GM18517 (cell line): ENCODE measurements at regions not wholly inside any gene's neighbourhood (a gene's known extent, or its start where the extent isn't known, plus 50 kb on each side); places are given as distances from the start of the nearest gene placed in this dataset.
"Not testable (repeated sequence)": the region's sequence is repeated elsewhere in the genome, so short reads cannot be mapped to it uniquely, and the experiment has no call there.

Source experiments
- ATAC-seq: cut with Tn5 transposase; IDR thresholded peaks from one replicate; pipeline ENCODE4 v1.9.1; 2021; ENCODE audit warnings: mild to moderate bottlenecking, moderate library complexity; ENCODE audit not compliant: unreplicated experiment

DNA sequence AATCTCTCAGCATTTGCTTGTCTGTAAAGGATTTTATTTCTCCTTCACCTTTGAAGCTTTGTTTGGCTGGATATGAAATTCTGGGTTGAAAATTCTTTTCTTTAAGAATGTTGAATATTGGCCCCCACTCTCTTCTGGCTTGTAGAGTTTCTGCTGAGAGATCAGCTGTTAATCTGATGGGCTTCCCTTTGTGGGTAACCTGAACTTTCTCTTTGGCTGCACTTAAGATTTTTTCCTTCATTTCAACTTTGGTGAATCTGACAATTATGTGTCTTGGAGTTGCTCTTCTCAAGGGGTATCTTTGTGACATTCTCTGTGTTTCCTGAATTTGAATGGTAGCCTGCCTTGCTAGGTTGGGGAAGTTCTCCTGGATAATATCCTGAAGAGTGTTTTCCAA is 189.4 kb downstream of the TTC6 start:
- ATAC-seq: not testable (repeated sequence)

DNA sequence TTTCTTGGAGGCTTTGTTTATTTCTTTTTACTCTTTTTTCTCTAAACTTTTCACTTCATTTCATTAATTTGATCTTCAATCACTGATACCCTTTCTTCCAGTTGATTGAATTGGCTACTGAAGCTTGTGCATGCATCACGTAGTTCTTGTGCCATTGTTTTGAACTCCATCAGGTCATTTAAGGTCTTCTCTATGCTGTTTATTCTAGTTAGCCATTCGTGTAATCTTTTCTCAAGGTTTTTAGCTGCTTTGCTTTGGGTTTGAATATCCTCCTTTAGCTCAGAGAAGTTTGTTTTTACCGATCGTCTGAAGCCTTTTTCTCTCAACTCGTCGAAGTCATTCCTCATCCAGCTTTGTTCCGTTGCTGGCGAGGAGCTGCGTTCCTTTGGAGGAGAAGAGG is 189.9 kb downstream of the TTC6 start:
- ATAC-seq: not testable (repeated sequence)

- ATAC-seq: not testable (repeated sequence)
Observed at GRCh38 chr14:37786114-37786625, 190.7 kb downstream of the TTC6 start.

- no peak for ATAC-seq
Observed at GRCh38 chr14:37787879-37788494, 192.6 kb downstream of the TTC6 start.

- no peak for ATAC-seq
Observed at GRCh38 chr14:37791384-37792036, 196.1 kb downstream of the TTC6 start.

- no peak for ATAC-seq
Observed at GRCh38 chr14:37792124-37792523, 196.7 kb downstream of the TTC6 start.

DNA sequence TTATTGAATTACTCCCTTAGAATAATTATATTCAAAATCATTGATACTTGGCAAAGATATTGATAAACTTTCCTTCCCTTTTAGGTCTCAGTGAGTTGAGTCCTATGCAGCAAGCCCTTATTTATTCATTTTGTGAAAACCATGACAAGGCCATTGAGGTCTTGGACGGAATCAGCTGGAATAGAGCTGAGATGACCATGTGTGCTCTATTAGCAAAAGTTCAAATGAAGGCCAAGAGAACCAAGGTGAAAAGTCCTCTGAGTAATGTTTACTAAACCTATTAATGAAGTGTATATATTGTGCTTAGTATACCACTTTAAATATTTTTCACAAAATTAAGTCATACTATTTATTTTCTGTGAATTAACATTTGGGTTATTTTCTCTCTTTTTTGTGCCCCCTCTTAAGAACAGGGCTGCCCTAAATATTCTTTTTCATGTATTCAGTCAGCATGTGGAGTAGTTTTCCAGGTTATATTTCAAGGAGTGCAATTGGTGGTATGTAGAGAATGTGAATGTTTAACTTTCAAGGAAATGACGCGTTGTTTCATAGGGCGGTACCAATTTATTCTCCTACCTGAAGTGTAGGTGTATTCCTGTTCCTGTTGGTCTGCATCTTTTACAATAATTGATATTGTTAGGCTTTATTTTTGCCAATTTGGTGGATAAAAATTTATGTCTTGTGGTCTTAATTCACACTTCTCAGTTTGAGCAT is 201.4 kb downstream of the TTC6 start:
- ATAC-seq: no peak

- ATAC-seq: no peak
Observed at GRCh38 chr14:37797675-37798074, 202.2 kb downstream of the TTC6 start.

DNA sequence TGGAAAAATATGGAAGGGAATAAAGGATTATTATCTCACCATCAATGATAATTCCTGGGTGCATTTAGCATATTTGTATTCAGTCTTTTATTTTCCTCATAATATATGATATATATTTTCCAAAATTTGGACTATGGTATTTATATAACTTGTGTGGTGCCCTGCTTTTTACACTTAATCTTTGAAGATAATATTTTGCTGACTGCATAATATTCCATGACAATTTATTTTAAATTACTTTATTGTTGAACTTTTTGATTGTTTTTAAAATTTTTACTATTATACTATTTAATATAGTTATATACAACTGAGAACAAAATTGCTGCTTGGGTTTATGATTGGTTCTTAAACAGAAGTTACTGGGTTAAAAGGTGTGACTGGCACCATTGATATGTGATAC is 212.3 kb downstream of the TTC6 start:
- ATAC-seq: no peak

GRCh38 chr14:37810094-37810801 is 214.8 kb downstream of the TTC6 start:
- ATAC-seq: no peak

DNA sequence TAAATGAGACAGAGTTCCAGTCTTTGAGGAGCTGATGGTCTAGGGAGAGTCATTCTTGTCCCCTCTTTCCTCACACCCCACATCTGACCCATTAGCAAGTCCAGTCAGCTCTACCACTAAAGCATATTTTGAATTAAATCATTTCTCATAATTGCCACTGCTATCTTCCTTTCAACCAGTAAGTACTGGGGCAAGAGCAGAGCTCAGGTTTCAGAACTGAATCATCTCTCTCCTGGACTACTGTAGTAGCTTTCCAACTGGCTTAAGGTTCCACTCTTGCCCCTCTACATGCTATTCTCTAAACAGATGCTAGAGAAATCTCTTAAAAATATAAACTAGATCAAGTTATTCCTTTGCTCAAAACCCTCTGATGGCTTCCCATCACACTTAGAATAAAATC is 218.3 kb downstream of the TTC6 start:
- ATAC-seq: no peak

- no peak for ATAC-seq
Observed at GRCh38 chr14:37816135-37816534, 220.7 kb downstream of the TTC6 start.

DNA sequence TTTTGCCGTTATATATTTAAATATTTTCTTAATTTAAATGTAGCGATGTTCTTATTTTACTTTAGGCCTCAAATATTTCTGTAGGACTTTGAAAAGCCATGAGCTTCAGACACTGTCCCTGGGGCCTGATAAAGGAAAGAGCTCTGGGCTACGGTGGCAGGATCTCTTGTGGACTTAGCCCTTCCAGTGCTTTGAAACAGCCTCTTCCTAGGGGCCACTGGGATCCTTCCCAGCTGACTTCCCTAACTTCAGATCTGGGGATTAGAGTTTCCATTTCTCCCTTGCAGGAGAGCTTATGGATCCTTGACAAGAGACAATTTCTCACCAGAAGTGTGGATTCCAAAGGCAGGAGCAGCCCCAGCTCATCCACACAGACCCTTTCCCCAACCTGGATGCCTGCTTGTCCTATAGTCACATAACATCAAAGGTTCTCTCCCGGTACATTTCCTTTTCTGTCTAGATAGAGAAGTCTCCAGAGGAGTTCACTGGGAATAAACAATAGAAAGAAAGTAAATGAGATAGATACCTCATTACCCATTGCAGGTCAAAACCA is 221.4 kb downstream of the TTC6 start:
- ATAC-seq: no peak

DNA sequence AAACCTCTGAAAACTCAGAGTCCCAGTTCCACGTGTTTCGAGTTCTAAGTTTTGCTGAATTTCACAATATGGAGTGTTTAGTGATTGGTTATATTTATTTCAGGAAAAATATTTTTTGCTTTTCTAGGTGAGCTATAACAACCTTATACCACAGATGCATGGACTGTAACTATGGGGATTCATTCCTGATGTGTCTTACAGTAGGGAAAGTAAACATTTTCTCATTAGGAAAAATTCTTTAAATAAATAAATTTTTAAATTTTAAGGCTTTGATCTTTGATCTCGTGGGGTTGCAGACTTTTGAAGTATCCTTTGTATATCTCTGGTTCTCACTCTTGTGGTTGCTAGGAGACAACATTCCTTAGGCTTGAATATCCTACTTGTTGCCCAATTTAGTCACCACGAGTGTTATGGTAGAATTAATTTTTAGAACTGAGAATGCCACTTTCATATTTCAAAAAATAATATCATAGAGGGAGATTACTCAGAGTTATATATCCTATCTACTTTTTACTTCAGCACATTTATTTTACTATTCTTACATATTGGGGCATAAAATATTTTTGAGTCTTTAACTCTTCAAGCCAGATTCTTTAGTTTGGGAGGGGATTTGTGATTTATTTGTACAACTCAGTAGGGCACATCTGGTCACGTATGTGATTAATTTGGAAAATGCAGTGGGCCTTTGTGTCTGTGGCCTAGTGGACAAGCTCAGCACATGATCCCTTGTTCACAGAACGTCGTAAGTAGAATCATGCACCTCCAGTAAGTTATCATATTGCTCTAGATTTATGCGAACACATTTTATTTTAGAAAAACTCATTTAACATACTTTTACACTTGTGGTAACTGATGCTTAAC is 224.0 kb downstream of the TTC6 start:
- ATAC-seq: no peak

- not testable (repeated sequence) for ATAC-seq
Observed at GRCh38 chr14:37820810-37821209, 225.4 kb downstream of the TTC6 start.

- no peak for ATAC-seq
Observed at GRCh38 chr14:37824939-37825712, 229.7 kb downstream of the TTC6 start.

DNA sequence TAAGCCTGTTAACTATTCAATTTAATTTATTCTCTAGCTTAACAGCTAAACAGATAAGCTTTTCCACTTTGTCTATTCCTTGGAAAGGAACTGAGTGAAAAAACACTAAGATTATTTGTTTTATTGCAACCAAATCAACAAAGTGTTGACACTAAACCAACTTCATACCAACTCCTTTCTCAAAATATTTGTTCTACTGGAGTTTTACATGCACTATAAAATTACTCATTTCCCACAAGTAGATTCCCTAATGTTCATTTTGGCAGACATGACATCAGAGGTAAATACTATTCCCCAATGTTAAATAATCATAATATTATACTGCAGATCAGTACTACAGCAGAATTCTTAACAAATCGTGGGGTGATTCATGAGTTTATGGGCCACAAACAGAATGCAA is 231.4 kb downstream of the TTC6 start:
- ATAC-seq: no peak

- ATAC-seq: no peak
Observed at GRCh38 chr14:37830271-37830670, 234.8 kb downstream of the TTC6 start.

GRCh38 chr14:37834275-37834674 is 238.8 kb downstream of the TTC6 start:
- no peak for ATAC-seq
